Activated CD4-positive, alpha-beta T cell treated with anti-CD3 and anti-CD28 coated beads, Interleukin-2, Interleukin-6, amounts not matched to agents 100 ng/mL and 50 ng/mL, durations not matched to agents 16 hours and 8 hours (primary cell): ENCODE measurements at regions not wholly inside any gene's neighbourhood (a gene's known extent, or its start where the extent isn't known, plus 50 kb on each side); places are given as distances from the start of the nearest gene placed in this dataset.

ENCODE experiments used
- DNase-seq: peaks from one replicate; pipeline ENCODE4 v3.0.0-alpha.2; 2020

GRCh38 chr16:35399133-35399532 is 1939.7 kb downstream of the TP53TG3F start:
- no peak for DNase-seq

- no peak for DNase-seq
Measured at GRCh38 chr16:35404273-35404672, 1944.9 kb downstream of the TP53TG3F start.

GRCh38 chr16:35405526-35405925 is 1946.1 kb downstream of the TP53TG3F start:
- DNase-seq: no peak

- DNase-seq: no peak
Measured at GRCh38 chr16:35409503-35409902, 1950.1 kb downstream of the TP53TG3F start.

- DNase-seq: no peak
Measured at GRCh38 chr16:35410438-35410837, 1951.0 kb downstream of the TP53TG3F start.

- no peak for DNase-seq
Measured at GRCh38 chr16:35411156-35411555, 1951.7 kb downstream of the TP53TG3F start.

- no peak for DNase-seq
Measured at GRCh38 chr16:35414139-35414538, 1954.7 kb downstream of the TP53TG3F start.

GRCh38 chr16:35414563-35414962 is 1955.2 kb downstream of the TP53TG3F start:
- no peak for DNase-seq

- DNase-seq: no peak
Measured at GRCh38 chr16:35425270-35425669, 1965.9 kb downstream of the TP53TG3F start.

GRCh38 chr16:35431829-35432663 is 1972.6 kb downstream of the TP53TG3F start:
- peak; percentile 33 for DNase-seq

GRCh38 chr16:35440875-35441274 is 1981.5 kb downstream of the TP53TG3F start:
- DNase-seq: no peak

- DNase-seq: no peak
Measured at GRCh38 chr16:35447010-35447558, 1987.7 kb downstream of the TP53TG3F start.

- no peak for DNase-seq
Measured at GRCh38 chr16:35449663-35450062, 1990.3 kb downstream of the TP53TG3F start.

GRCh38 chr16:35450648-35451047 is 1991.2 kb downstream of the TP53TG3F start:
- no peak for DNase-seq

- no peak for DNase-seq
Measured at GRCh38 chr16:35452471-35452870, 1993.1 kb downstream of the TP53TG3F start.

- no peak for DNase-seq
Measured at GRCh38 chr16:35463358-35463757, 2003.9 kb downstream of the TP53TG3F start.

- no peak for DNase-seq
Measured at GRCh38 chr16:35480361-35480760, 2020.9 kb downstream of the TP53TG3F start.

- DNase-seq: no peak
Measured at GRCh38 chr16:35480988-35481387, 2021.6 kb downstream of the TP53TG3F start.

- no peak for DNase-seq
Measured at GRCh38 chr16:35485915-35486314, 2026.5 kb downstream of the TP53TG3F start.

- DNase-seq: no peak
Measured at GRCh38 chr16:35492225-35492624, 2032.8 kb downstream of the TP53TG3F start.

- DNase-seq: no peak
Measured at GRCh38 chr16:35497399-35497798, 2038.0 kb downstream of the TP53TG3F start.

- no peak for DNase-seq
Measured at GRCh38 chr16:35506018-35506897, 2046.8 kb downstream of the TP53TG3F start.

- DNase-seq: no peak
Measured at GRCh38 chr16:35506898-35507194, 2047.4 kb downstream of the TP53TG3F start.

GRCh38 chr16:35510701-35511100 is 2051.3 kb downstream of the TP53TG3F start:
- no peak for DNase-seq
